Left lobe of liver (tissue), 2 donors: ENCODE measurements at regions not wholly inside any gene's neighbourhood (a gene's known extent, or its start where the extent isn't known, plus 50 kb on each side); places are given as distances from the start of the nearest gene placed in this dataset.

Source experiments
- ATAC-seq: fragments of 200-7000 bp; cut with Tn5 transposase; one replicate; pipeline ENCODE4 v1.9.1; 2020; ENCODE audit warnings: mild to moderate bottlenecking, moderate library complexity
- DNase-seq: peaks from one replicate; pipeline ENCODE4 v3.0.0-alpha.2; 2020; ENCODE audit warnings: low spot score
- donor health status: DM: no; HTN: no; CAD: no; lungs with moderate emphysema.
- donor health status: DM: no; HTN: yes; CAD: no.

DNA sequence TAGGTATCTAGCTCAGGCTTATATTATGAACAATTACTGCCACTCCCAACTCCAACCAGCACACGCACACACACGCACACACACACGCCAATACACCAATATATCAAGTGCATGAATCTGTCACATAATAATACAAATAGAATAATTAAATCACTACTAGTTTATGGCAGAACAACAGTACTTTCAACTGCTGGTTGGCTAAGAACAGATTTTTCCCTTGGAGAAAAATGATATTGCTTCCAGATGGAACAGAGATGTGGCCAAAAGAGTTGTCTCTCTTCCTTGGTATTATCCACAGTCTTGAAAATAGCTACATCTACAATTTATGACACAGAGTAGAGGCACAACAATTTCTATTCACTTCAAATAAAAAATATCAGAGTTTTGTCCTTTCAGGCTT lies 538.3 kb upstream of the FAT3 start:
- DNase-seq (no peak), ATAC-seq (no peak)

DNA sequence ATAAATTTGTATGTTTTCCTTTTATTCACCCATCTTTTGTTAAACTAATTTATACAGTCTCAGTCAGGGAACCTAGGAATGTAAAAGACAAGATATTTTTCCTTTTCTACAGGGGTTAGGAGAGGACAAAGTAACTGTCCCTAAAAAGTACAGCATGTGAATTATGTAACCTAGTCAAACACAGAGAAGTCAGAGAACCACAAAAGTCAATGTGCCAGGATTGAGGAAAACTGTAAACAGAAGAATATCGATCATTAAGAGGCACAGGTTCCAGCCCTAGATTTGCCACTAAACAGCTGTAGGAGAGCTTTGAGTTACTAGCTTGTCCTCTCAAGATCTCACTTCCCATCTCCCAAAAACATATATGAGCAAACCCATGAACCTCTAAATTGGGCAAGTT lies 550.9 kb upstream of the FAT3 start:
- ATAC-seq (peak; percentile 94), DNase-seq (no peak)

DNA sequence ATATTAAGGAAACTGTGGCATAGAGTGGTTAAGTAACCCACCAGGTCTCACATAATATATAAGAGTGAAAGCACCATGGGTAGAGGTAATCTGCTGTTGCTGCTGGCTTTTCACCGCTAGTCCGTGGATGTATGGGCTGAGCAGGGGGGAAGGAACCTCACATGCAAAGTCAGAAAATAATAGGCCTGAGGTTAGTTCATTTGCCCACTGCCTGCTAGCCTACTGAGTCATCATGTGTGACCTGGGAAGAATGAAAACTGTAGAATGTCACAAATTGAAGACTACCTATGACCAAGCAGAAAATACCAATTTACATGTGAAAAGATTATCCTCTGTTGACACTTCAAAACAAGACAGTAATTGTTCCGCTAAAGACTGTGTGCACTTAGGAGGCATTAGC lies 560.1 kb upstream of the FAT3 start:
- DNase-seq: no peak
- ATAC-seq: no peak

DNA sequence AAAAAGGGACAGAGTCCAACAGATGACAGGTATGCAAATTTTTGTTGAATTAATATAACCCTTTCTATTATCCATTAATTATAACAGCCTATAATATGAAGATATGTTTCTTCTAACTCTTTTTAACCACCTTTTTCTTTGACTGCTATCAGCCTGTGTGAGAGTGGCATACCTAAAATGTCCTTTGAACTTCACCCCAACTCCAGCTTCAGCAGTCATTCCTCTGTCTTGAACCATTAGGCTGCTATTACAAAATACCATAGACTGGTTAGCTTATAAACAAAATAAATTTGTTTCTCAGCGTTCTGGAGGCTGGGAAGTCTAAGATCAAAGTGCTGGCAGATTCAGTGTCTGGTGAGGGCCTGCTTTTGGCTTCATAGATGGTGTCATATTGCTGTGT lies 564.6 kb upstream of the FAT3 start:
- ATAC-seq (peak; percentile 49), DNase-seq (no peak)

DNA sequence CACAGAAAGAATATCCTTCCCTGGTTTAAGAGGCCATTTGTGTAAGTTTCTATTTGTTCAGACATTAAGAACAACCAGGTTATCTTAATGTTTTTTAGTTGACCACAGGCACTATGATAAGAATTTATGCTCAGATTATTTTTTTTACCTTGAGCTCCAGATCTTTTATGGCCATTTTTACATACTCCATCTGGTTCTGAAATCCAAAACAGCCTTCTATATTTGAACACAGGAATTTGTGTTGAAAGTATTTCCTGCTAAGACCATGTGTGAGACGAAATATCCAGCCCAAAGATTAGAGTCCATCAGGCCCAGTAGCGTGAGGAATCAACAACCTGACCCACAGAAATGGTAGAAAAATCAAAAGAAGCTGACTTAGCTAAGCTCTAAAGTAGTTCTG lies 569.9 kb upstream of the FAT3 start:
- DNase-seq (no peak), ATAC-seq (no peak)

DNA sequence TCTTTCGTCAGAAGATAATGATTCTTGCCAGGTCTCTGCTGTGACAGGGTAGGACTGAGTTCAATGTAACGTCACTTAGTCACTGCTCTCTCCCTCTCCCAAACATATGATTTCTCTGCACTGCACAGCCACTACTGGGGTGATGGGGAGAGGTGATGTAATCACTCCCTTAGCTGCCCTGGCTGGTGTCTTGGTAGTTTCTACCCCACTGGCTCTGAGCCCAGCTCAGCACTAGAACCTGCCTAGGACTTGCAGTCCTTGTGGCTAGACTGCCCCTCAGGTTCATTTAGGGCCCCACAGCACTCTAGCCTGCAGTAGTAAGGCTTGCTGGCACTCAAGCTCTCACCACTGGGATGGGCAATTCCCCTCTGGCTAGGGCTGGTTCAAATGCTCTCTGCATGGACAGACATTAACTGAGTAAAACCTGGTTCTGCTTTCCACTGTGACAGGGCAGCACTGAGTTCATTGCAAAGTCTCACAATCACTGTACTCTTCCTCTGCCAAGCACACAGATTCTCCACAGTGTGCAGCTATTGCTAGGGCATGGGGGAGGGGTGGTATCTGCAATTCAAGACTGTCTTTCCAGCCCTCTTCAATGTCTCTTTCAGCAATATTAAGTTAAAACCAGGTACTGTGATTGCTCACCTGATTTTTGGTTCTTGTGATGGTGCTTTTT lies 571.4 kb upstream of the FAT3 start:
- no peak for DNase-seq
- ATAC-seq: peak; percentile 86

DNA sequence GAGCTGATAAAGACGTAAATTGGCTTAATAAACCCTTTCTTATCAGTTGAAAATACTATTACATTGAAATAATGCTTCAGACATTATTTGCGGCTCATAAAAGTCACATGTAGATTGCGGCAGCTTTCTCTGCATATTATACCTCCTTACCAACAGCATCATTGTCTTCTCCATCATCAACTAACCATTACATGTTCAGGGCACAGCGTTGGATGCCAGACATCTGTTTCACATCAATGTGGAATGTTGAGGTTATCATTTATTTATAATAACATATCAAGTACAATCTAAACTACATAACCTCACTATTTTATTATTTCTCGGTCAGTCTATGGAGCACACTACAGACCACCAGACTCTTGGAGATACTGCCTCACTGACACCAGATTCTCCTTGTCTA lies 573.8 kb upstream of the FAT3 start:
- ATAC-seq: no peak
- DNase-seq: no peak

DNA sequence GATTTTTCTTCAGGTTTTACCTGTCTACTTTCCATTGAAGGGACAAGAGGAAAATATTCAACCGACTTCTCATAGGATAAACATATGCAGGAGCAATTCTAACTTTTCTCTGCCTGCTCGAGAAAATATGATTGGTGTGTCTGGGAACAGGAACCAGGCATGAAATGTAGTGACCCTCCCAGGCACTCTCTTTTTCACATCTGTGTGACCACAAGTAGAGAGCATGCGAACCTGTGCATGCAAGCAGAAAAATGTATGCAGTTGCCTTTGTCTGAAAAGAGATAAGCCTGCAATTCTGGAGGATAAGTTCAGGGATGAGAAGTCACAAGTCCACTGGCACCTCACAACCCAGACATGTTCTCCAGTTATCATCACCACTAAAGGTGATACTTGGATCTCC lies 583.5 kb upstream of the FAT3 start:
- ATAC-seq (no peak), DNase-seq (no peak)

DNA sequence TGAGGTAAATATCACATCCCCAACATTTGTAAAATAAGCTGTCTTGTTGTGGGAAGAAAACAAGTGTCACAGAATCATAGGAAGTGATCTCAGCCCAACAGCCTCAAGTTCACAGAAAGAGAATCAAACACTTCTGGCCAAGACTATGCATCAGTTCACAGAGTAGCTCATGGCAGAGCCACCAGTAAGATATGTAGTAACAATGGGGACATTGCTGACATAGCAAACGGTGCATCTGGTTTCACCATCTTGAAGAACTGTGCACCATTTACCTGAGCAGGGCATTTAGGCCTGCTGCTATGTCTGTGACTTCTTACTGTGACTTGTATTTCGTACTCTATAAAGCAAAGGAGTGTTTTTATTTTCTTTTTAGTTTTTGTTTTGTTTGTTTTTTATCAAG lies 585.3 kb upstream of the FAT3 start:
- no peak for ATAC-seq
- no peak for DNase-seq

DNA sequence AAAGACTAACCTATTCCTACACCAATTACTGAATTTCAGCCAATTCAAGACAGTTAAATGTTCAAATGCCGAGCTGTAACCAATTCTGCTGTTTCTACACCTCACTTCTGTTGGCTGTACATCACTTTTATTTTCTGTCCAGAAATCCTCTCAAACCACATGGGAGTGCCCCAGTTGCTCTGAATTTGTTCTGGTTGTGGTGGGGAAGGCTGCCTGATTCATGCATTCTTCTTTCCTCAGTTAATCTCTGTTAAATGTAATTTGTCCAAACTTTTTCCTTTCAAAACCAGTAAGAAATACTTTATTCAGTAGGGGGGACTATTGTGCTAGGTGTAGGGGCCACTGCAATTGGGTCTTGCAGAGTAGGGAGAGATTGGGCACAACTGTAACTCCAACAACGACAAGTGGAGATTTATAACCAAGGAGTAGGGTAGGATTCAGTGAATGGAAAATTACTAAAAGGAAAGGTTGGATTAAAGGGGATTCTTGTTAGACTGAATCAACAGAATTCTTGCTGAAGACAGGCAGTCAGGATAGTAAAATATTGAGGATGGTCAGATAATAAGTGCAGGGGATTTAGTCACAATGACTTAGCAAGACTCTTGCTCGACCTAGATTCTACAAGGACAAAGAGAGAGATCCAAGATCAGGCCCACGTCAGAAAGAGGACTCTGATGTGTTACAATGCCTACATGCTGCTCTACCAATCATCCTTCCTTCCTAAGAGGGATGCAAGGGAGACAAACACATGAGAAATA lies 593.5 kb upstream of the FAT3 start:
- DNase-seq (no peak), ATAC-seq (no peak)

DNA sequence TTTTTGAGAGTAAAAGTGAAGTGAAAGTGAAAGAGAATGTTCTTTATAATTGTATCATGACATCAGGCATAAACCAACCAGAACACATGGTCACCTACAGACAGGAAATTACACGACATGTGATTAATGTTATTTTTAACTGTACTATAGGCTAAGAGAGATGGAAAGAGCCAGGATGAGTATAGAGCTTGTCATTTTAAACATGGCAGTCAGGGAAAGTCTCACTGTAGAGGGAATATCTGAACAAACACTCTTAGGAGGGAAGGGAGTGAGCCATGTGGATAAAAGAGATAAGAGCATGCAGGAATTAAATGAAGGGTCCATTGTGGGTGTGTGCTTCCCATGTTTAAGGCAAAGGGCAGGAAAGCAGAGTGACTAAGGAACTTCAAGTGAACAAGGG lies 599.1 kb upstream of the FAT3 start:
- ATAC-seq (no peak), DNase-seq (no peak)

DNA sequence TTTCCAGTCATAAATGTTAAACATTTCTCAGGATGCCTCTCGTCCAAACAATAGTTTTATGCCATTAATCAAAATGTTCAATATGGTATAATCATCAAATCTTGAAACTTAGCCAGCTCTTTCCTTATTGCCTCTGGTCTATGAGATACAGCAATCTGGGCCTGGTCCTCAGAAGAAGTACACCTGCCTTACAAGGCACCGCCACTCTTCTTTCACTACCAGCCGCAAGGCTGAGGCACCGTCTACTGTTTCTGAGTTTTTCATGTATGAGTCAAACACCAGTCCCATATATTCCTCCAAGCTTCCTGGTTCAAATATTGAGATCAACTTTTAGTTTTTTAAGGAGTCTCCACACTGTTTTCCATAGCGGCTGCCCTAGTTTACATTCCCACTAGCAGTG lies 600.6 kb upstream of the FAT3 start:
- no peak for DNase-seq
- no peak for ATAC-seq

DNA sequence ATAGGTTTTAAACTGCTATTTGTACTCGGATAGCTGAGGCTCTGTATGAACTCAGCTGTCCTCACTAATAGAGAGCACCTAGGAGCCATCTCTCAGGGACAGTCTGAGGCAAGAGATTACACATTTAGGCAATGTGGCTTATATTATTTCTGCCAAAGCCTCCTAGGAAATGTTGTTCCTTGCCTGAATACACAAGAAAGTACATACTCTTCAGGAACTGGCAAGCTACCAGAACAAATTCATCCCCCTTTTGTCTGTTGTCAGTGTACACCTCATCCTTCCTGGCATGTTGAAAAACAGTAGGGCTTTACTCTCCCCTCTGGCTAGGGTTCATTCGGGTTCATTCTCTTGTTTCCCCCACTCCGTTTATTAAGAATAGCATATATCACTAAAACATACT lies 615.9 kb upstream of the FAT3 start:
- ATAC-seq (no peak), DNase-seq (no peak)

DNA sequence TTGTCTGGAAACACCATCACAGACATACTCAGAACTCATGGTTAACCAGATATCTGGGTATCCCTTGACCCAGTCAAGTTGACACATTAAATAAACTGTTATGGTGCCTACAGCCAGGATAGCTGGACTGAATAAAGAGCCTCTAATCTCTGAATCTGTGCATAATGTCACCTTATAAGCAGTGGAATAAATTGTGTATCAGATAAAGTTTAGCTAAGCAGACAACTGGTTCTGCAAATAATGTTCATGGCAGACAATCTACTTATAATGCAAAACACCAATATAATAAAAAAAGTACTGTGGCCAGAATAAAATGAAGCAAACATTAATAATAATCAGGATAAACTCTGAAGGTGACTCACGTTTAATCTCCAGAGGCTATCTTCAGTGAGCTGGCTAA lies 628.5 kb upstream of the FAT3 start:
- ATAC-seq (no peak), DNase-seq (no peak)

DNA sequence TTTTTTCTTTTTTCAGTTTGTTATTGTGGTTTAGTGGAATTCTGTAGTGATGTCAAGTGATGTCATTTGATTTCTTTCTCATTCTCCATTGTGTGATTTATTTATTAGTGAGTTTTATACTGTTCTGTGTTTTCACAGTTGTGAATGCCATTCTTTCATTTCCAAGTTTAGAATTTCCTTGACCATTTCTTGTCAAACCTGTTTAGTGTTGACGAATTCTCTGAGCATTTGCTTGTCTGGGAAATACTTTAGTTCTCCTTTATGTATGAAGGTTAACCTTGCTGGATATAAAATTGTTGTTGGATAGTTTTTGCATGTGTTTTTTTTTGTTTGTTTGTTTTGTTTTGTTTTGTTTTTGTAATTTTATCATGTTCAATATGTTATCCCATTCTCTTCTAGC lies 633.6 kb upstream of the FAT3 start:
- no peak for ATAC-seq
- DNase-seq: no peak

DNA sequence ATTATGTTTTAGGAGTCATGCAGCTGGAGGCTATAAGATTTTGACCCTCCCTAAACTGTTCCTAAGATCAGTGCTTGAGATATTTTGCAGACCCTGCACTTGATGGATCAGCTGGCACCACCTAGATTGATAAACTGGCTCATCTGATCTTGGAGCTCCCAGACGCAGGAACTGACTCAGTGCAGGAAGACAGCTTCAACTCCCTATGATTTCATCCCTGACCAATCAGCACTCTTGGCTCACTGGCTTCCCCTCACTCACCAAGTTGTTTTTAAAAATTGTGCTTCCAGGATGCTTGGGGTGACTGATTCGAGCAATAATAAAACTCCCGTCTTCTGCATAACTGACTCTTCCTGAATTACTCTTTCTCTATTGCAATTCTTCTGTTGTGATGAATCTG lies 637.5 kb upstream of the FAT3 start:
- DNase-seq (no peak), ATAC-seq (no peak)

DNA sequence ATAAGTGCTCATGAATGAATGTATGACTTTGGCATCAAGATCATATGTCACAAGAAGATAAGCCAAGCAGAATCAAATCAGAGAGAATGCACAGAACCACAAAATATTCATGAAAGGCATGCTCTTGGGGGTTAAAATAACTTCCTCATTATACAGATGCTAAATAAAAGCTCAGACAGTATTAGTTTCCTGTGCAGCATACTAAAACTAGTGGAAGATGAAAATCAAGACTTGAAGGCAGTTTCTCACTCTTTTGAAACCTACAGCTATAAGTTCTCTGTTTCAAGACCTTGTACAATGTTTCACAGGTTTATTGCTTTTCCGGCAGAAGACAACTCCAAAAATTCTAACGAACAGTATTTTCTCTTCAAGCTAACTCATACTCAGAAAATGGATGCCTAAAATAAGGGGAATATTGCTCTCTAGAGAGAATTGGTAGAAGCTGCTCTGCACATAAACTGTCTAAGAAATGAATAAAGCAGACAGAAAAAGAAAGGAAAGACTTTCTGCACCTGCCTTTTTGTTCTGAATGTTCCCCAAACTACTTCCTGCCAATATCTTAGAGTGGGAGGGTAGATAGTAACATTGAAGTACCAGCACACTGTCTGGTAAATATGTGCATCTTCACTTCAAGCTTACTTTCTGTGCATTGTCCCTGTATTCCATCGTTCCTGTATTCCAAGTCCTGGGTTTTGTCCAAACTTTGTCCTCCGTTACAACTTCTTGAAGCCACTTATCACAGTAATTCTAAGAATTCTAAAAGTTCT lies 639.4 kb upstream of the FAT3 start:
- DNase-seq (no peak), ATAC-seq (no peak)

DNA sequence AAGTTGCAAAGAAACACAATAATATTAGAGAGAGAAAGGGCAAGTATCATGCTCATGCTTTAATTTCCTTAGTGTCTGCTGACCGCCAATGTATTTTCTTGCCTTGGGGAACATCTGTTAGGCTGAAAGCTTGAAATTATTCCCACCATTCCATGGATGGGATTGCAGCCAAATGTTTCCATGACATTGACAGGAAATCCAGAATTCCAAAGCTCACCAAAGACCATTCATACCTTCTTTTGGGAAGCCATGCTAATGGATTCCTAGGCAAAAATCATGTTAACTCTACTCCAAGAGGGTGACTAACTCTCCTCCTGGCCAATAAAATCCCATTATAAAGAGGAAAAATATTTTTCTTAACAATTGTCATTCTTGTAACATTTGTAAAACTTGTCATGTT lies 661.4 kb upstream of the FAT3 start:
- DNase-seq: no peak
- ATAC-seq: no peak

DNA sequence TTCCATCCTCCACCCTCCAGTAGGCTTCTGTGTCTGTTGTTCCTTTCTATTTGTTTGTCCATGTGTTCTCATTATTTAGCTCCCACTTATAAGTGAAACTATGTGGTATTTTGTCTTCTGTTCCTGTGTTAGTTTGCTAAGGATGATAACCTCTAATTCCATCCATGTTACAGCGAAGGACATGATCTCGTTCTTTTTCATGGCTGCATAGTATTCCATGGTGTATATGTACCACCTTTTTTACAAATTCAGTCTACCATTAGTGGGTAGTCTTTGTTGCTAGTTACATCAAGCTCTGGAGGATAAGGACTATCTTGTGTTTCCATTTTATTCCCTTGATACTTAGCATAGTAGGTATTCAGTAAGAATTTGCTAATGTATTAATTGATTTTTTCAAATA lies 664.2 kb upstream of the FAT3 start:
- DNase-seq (no peak), ATAC-seq (no peak)

DNA sequence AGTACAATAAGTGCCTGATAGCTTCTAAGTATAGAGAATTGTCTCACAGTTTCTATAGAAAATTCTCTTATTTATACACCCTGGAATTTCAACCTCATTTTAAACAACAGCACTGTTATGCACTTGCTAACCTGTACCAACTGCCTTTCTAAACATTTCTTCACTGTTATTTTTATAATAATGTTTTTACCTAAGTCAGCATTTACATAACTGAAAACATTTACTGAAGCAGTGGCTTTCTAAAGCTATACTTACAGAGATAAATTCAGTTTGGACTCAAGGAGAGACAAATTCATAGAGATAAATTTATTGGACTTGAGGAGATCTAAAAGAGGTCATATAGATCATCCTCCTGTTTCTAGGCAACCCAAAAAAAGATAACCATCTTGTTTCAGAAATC lies 686.6 kb upstream of the FAT3 start:
- no peak for DNase-seq
- ATAC-seq: no peak

DNA sequence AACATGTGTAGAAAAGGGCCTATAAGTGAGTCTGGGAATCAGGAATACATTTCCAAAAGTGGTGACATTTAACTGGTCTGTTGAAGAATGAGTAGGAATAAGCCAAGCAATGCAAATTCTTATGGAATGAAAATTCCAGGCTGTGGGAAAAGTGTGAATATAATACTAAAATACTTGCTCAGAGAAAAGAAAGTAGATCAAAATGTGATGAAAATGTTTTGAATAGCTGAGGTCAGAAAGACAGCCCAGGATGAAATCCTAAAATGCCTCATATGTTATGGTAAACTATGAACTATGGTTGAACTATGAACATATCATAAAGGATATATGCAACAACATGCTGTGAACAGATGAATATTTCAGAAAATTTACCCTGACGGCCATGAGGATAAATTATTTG lies 688.3 kb upstream of the FAT3 start:
- DNase-seq (no peak), ATAC-seq (no peak)

DNA sequence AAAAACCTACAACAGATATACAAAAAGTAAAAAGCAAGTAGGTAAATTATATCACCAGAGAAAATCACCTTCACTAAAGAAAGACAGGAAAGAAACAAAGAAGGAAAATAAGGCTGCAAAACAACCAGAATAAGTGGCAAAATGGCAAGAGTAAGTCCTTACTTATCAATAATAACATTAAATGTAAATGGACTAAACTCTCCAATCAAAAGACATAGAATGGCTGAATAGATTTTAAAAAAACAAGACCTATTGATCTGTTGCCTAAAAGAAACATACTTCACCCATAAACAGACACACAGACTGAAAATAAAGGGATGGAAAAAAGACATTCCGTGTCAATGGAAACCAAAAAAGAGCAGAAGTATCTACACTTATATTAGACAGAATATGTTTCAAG lies 695.7 kb upstream of the FAT3 start:
- ATAC-seq (no peak), DNase-seq (no peak)
